ENCODE measurements at regions not wholly inside any gene's neighbourhood (a gene's known extent, or its start where the extent isn't known, plus 50 kb on each side); places are given as distances from the start of the nearest gene placed in this dataset.

DNA sequence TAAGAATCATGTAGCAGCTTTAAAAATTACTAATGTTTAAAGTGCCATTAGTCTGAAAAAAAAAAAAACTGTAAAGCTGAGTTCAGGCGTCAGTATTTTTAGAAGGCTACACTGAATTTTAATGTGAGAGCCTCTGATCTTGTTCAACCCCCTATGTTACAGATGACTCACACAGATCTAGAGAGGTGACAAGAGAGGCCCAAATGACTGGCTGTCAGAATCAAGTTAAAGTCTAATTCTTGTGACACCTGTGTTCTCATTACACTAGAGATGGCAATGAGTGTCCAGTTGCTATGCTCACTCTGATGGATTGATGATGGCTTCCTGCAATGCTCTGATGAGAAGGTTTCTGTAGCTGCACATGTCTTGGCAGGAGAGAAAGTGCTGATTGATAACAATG is 203.5 kb upstream of the OBI1 start:
- FAIRE-seq = no peak

- FAIRE-seq = no peak
Measured at GRCh38 chr13:78852709-78853108, 193.8 kb upstream of the OBI1 start.

DNA sequence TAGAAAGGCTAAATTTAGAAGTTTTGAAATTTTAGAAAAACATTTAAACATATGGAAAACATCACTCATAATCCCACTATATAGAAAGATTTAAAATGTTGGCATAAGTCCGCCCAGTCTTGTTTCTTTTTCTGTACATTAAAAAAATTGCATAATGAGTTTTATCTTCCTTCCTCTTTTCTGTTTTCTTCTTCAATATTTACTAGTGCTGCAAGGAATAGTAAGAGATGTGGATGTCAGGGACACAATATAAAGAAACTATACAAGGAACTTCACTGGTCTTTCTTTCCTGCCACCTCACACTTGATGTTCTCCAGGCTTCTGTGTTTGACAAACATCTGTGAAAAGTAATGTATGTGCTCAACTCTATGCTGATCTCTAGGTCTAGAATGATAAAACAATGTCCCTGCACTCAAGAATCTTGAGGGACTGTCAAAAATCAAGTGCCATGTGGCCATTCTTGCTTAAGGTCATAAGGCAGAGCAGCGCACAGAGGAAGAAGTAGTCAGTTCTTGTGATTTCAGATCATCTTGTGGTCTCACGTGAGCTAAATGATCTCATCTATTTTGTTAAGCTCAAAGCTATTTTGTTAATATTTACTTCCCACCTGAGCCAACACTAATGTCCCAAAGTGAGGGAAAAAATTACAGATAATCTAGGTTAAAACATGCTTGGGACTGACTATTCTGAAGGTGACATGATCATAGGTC is 186.9 kb upstream of the OBI1 start:
- FAIRE-seq = no peak

DNA sequence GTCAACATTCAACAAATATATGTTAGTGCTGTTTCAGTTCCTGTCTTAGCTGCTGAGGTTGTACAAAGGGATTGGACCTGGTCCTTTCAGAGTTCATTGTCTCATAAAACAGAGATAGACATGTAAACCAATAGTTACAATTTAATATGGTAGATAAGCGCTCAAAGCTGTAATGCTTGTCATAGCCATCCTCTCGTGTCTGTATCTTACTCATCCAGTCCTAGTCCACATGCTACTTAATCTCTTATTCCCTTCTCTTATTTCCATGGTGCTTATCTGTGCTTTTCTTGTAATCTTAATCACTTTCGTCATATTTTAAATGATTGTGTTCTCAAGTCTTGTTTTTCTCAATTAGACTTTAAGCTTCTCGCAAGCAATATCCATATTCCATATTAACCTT is 185.2 kb upstream of the OBI1 start:
- FAIRE-seq = no peak

- FAIRE-seq = no peak
Measured at GRCh38 chr13:78841358-78841963, 182.5 kb upstream of the OBI1 start.

- no peak for FAIRE-seq
Measured at GRCh38 chr13:78836238-78836784, 177.4 kb upstream of the OBI1 start.

DNA sequence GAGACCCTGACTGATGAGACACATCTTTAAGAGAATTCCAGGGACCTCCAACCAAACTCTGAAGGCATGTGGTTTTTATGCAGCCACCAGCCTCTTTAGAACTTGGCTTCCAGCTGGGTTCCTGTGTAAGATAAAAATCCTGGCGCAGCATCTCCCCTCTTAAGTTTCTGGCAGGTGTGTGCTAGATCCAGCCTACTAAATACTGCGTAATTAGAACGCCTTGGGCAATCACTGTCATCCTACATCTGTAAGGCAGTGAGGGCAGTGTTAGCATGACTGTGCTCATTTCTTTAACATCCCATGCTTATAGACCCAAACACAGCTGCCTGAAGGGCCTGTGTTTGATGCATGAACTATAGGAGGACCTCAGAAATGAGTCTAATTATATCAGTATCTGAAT is 173.5 kb upstream of the OBI1 start:
- no peak for FAIRE-seq

- no peak for FAIRE-seq
Measured at GRCh38 chr13:78830508-78830907, 171.6 kb upstream of the OBI1 start.

DNA sequence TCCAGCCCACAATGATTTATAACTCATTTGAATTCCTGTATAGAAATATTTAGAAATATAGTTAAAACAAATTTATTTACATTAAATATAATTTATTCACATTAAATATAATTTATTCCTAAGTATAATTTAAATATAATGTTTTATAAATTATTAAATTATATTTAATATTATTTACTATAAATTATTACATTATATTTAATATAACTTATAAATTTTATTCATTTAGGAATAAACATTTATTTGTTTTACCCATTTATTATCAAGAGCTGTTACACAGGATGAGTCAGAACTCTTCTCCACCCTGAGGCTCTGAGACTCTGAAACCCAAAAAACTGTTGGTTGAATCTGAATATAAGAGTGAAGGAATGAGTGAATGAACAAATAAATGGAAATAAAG is 170.9 kb upstream of the OBI1 start:
- peak; percentile 90 for FAIRE-seq

DNA sequence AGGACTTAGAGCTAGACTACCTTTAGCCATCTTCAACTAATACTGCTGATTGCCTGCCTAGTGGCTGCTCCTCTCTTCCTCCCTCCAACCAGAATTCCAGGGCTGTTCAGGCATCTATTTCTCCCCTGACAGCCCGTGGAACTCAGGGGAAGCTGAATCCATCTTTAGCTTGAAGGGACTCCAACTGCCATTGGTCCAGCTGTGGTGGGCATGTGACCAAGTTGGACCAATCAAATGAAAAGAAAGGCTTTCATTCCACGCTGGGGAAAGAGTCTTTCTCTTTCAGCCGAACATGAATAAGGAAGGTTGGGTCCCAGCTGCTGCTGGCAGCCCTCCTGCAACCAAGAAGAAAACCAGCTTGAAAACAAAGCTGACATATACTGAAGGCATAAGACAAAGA is 168.5 kb upstream of the OBI1 start:
- FAIRE-seq = no peak

DNA sequence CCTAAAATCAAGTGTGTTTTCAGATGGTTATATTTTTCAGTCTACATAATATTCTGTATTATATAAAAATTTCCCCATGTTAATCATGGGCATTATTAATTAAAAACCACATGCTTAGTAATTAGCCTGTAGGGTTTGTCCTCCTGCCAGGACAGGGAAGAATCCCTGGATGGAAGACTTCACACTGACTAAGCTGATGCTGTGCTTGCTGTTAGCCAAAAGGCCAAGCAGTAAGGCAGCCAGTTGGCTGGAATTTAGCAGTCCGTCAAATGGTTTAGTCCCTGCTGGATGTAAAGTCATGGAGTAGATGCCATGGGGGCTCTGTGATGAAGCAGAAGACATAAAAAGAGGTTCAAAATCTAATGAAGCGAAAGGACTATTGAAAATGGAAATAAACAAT is 168.0 kb upstream of the OBI1 start:
- no peak for FAIRE-seq

DNA sequence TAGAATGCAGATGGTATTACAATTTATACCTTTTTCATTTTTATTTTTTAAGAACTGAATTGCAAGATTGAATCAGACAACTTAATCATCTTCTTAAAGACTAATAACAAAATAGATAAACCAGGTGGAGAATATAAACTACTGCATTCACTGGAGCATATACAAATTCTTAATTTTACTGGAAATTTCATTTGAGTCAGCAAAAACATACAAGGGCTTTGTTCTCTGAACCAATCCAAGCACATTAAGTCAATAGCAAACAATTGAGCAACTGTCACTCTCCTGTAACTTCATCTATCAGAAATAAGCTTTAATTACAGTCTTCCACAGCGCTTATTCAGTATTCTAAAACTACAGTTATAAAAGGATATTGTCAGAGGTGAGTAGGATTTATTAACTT is 167.4 kb upstream of the OBI1 start:
- FAIRE-seq = no peak

DNA sequence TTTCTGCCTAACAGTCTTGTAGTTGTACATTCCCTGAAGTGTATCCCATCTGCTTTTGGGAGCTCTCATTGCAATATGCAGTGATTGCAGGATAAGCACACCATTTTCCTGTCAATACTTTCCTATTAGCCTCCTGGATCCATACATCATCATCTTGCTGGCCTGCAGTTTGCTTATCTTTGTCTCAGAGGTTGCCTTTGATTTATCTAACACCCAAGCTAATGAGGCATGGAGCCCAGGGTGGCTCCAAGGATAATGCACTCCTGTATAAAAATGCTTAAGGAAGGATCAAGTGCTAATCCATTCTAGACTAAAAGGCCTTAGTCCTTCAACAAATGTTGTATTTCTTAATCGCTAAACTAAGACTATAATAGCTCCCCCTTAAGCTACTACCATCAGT is 161.6 kb upstream of the OBI1 start:
- FAIRE-seq = no peak

- no peak for FAIRE-seq
Measured at GRCh38 chr13:78816592-78816991, 157.6 kb upstream of the OBI1 start.

DNA sequence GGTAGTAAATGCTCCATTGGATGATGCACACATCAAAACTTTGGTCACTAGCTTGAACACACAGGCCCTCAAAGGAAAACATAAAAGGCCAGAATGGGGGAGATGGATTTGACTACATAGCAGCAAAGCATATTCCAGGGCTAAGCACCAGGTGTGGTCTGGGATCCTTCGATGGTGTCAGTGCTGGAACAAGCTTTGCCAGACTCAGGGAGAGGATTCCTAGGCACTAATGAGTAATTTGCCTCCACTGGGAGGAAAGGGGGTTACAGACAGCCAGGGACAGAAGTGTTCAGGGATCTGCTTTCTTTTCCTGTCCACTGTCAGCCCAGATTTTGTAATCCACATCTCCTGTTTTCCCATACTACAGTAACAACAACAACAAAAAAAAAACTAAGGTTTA is 157.2 kb upstream of the OBI1 start:
- no peak for FAIRE-seq

DNA sequence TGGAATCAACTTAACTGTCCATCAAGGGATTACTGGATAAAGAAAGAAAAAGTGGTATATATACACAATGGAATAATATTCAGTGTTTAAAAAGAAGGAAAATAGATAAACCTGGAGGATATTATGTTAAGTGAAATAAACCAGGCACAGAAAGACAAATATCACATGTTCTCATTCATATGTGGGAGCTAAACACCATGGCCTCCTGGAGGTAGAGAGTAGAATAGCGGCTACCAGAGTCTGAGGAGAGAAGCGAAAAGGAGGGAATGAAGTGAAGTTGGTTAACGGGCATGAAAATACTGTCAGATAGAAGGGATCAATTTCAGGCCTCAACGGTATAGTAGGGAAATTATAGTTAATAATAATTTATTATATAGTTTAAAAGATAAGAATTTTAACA is 147.5 kb upstream of the OBI1 start:
- FAIRE-seq = no peak

DNA sequence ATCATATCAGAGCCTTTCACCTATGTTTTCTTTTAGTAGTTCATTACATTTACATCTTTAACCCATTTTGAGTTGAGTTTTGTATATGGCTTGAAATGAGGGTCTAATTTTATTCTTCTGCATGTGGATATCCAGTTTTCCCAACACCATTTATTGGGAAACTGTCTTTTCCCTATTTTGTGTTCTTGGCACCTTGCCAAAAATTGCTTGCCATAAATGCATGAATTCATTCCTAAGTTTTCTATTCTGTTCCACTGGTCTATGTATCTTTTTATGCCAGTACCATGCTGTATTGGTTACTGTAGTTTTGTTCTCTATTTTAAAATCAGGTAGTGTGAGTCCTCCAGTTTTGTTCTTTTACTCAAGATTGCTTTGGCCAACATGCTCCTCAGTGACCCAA is 144.0 kb upstream of the OBI1 start:
- FAIRE-seq = no peak

GRCh38 chr13:78787190-78787589 is 128.2 kb upstream of the OBI1 start:
- FAIRE-seq = no peak

DNA sequence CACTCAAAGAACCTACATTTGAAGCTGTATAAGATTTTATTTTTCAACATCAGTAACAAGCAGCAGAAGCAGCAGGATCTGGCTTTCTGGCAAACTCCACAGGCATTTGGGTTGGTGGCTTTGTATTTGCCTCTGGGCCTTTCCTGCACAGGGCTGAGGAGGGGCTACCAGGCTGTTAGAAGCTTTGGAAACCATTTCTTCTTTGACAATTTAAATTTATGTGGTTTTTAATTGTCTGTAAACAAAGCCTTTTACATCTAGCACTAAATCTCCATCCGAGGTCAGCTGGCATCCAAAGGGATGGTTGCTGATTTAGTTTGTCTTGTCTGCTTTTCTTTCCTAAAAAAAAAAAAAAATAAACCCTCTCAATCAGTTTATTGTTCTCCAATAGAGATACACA is 127.5 kb upstream of the OBI1 start:
- FAIRE-seq = no peak

DNA sequence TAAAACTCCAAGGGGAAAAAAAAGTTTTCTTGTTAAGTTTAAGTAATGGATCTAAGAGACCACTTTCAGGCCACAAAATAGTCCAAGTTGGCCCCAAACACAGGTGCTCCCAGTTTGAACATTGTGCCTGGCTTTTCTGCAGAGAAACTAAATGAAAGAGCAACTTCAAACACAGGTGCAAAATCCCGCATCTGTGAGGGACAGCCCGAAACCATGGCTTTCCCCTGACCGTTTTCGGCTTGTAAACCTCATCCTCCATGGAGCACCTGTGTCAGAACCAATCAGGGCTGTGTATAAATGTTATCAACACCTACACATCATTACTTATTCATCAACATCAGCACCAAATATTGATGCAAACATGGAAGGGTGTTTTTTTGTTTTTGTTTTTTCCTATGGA is 126.8 kb upstream of the OBI1 start:
- FAIRE-seq = no peak

- no peak for FAIRE-seq
Measured at GRCh38 chr13:78784014-78784750, 125.2 kb upstream of the OBI1 start.

- FAIRE-seq = no peak
Measured at GRCh38 chr13:78780708-78781107, 121.8 kb upstream of the OBI1 start.

GRCh38 chr13:78779608-78780007 is 120.7 kb upstream of the OBI1 start:
- FAIRE-seq = no peak

- no peak for FAIRE-seq
Measured at GRCh38 chr13:78777976-78778375, 119.0 kb upstream of the OBI1 start.

Measured in colon (tissue), 2 donors.